Endothelial cell of umbilical vein (primary cell): ENCODE measurements at regions not wholly inside any gene's neighbourhood (a gene's known extent, or its start where the extent isn't known, plus 50 kb on each side); places are given as distances from the start of the nearest gene placed in this dataset.

Experiments used
- BruUV-seq: library from RNA; stranded (reverse); fragments of 400-500 nt; replicated peaks from 2 replicates; lab custom pipeline; 2021; lab: Mats Ljungman, UMichigan
- CTCF ChIA-PET: fragments of 300-600, 350-600 bp; sonication (Branson Sonifier 250); formaldehyde crosslinking; loops from one replicate; lab custom pipeline; 2021; ENCODE audit warnings: antibody characterized with exemption, inconsistent platforms; lab: Charles Lee
- POLR2A ChIA-PET: fragments of 300-600, 350-600 bp; sonication (Branson Sonifier 250); formaldehyde crosslinking; loops from one replicate; lab custom pipeline; 2021; ENCODE audit warnings: antibody characterized with exemption, inconsistent platforms; lab: Charles Lee
- DNase-seq: peaks from one replicate; pipeline ENCODE4 v3.0.0-alpha.2; 2011; ENCODE audit warnings: low read depth, low spot score
- FAIRE-seq: peaks from 2 replicates; lab custom pipeline; 2011; peaks lifted over from hg19 to GRCh38; lab: Jason Lieb, UNC
- H2AFZ ChIP-seq: 2 replicates; pipeline ENCODE4 v1.6.0; 2012; ENCODE audit warnings: low read depth, low read length, control low read depth, inconsistent platforms
- H3K27ac ChIP-seq: 2 replicates; pipeline ENCODE4 v1.5.1; 2011; ENCODE audit warnings: low read depth, mild to moderate bottlenecking, control low read depth, low read length, moderate library complexity; ENCODE audit not compliant: insufficient read depth
- H3K27me3 ChIP-seq, 2 experiments: 2 replicates each; pipeline versions ENCODE4 v1.6.0 to v1.6.1; 2011; ENCODE audit warnings: low read length in 2 of 2, mixed read lengths in 1 of 2; ENCODE audit not compliant: control insufficient read depth in 2 of 2, insufficient read depth in 2 of 2
- H3K36me3 ChIP-seq, 2 experiments: 2 replicates in 1 of 2; 3 replicates in 1 of 2; pipeline ENCODE4 v1.5.1; 2011; ENCODE audit warnings: low read length in 2 of 2, mild to moderate bottlenecking in 1 of 2, moderate library complexity in 1 of 2; ENCODE audit not compliant: control insufficient read depth in 2 of 2, insufficient read depth in 2 of 2; ENCODE audit errors: extremely low read depth in 1 of 2
- H3K4me1 ChIP-seq: 3 replicates; pipeline ENCODE4 v1.5.1; 2011; ENCODE audit warnings: mild to moderate bottlenecking, low read length; ENCODE audit not compliant: control insufficient read depth, insufficient read depth; ENCODE audit errors: extremely low read depth
- H3K4me2 ChIP-seq: 2 replicates; pipeline ENCODE4 v1.6.1; 2011; ENCODE audit warnings: low read length, control low read depth, mixed read lengths; ENCODE audit not compliant: insufficient read depth
- H3K4me3 ChIP-seq, 3 experiments: fragments of 200-600 bp in 1 of 3; sonication (generic), shearing (Covaris generic) in 1 of 3; replicated peaks in 1 of 3; 2 replicates each; pipeline ENCODE4 v1.5.1; 2011 to 2016; ENCODE audit warnings: control low read depth in 3 of 3, low read length in 3 of 3, mild to moderate bottlenecking in 2 of 3, inconsistent platforms in 1 of 3, low read depth in 1 of 3, moderate library complexity in 1 of 3; ENCODE audit not compliant: insufficient read depth in 1 of 3
- H3K79me2 ChIP-seq: 2 replicates; pipeline ENCODE4 v1.6.0; 2012; ENCODE audit warnings: low read length, inconsistent platforms; ENCODE audit not compliant: control insufficient read depth, insufficient read depth
- H3K9ac ChIP-seq: replicated peaks from 2 replicates; pipeline ENCODE3; 2011; ENCODE audit warnings: low read length, control low read depth; ENCODE audit not compliant: insufficient read depth; ENCODE audit errors: extremely low read depth
- H3K9me1 ChIP-seq: replicated peaks from 3 replicates; pipeline ENCODE4 v1.6.0; 2011; ENCODE audit warnings: mild to moderate bottlenecking, low read length; ENCODE audit not compliant: control insufficient read depth, insufficient read depth; ENCODE audit errors: extremely low read depth
- H3K9me3 ChIP-seq: replicated peaks from 2 replicates; pipeline ENCODE4 v1.5.1; 2012; ENCODE audit warnings: low read length, inconsistent platforms; ENCODE audit not compliant: control insufficient read depth, insufficient read depth
- H4K20me1 ChIP-seq: replicated peaks from 2 replicates; pipeline ENCODE3; 2011; ENCODE audit warnings: mild to moderate bottlenecking, low read length; ENCODE audit not compliant: control insufficient read depth, insufficient read depth; ENCODE audit errors: extremely low read depth
- CTCF ChIP-seq, 2 donors: IDR thresholded peaks; 1 replicate in 1 of 2; 2 replicates in 1 of 2; pipeline ENCODE4 v1.5.1; 2011; ENCODE audit warnings: low read length in 2 of 2, mild to moderate bottlenecking in 2 of 2, moderate library complexity in 2 of 2, control low read depth in 1 of 2, inconsistent platforms in 1 of 2, low read depth in 1 of 2; ENCODE audit not compliant: insufficient read depth in 1 of 2; ENCODE audit errors: extremely low read depth in 1 of 2
- EZH2 ChIP-seq: IDR thresholded peaks from 2 replicates; pipeline ENCODE4 v1.6.1; 2012; ENCODE audit warnings: borderline replicate concordance, low read depth, mild to moderate bottlenecking, moderate library complexity, low read length, inconsistent platforms; ENCODE audit not compliant: severe bottlenecking
- FOS ChIP-seq: IDR thresholded peaks from 2 replicates; pipeline ENCODE4 v1.6.1; 2011; ENCODE audit warnings: mild to moderate bottlenecking, low read length, moderate library complexity, borderline replicate concordance; ENCODE audit not compliant: insufficient read depth
- GATA2 ChIP-seq: IDR thresholded peaks from 2 replicates; pipeline ENCODE4 v1.7.0; 2011; ENCODE audit warnings: low read depth, mild to moderate bottlenecking, moderate library complexity, mixed read lengths, low read length; ENCODE audit not compliant: insufficient read length, insufficient read depth
- JUN ChIP-seq: IDR thresholded peaks from 2 replicates; pipeline ENCODE4 v1.6.1; 2011; ENCODE audit warnings: borderline replicate concordance, low read depth; ENCODE audit not compliant: insufficient read length, insufficient read depth
- MAX ChIP-seq: IDR thresholded peaks from 2 replicates; pipeline ENCODE4 v1.6.1; 2011; ENCODE audit not compliant: insufficient read depth, insufficient read length
- MYC ChIP-seq: IDR thresholded peaks from one replicate; pipeline ENCODE4 v1.6.1; 2011; ENCODE audit warnings: mild to moderate bottlenecking, low read depth, low read length
- POLR2A ChIP-seq: IDR thresholded peaks from 2 replicates; pipeline ENCODE4 v1.6.1; 2012; ENCODE audit warnings: low read depth, mild to moderate bottlenecking, control low read depth, low read length
- POLR2AphosphoS5 ChIP-seq: IDR thresholded peaks from 2 replicates; pipeline ENCODE4 v1.6.1; 2012; ENCODE audit warnings: low read depth, mild to moderate bottlenecking, control low read depth, low read length, moderate library complexity; ENCODE audit not compliant: insufficient read depth
- dilution Hi-C: fragments of 300-500 bp; cut with MboI; formaldehyde crosslinking; loops from one replicate; pipeline ENCODE4 v1.15.0; 2019; ENCODE audit warnings: low sequenced_read_pairs; ENCODE audit not compliant: extremely low pct_ligation_motif_present
- intact Hi-C: fragments of 100-400 bp; cut with micrococcal nuclease; formaldehyde crosslinking; loops from one replicate; pipeline ENCODE4 v1.10.0; 2022

DNA sequence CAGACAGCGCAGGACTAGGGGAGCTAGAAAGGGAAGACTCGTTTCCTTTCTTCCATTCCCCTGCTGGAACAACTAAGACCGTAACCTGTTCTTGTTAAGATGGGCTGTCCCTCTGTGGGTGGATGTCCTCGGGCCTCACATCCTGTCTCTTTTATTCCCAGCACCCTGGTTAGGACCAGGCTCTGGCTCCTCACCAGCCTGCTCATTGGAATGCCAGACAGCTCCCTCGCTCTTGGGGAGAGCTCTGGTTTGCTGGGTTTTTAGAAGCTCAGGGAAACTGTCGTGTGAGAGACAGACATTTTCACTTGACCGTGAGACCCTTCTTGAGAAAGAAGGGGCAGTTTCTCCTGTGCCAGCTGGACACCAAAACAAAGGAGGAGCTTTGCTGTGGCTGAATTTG, 58.1 kb upstream of the HABP2 start:
- dilution Hi-C loops: no loop called here
- CTCF ChIA-PET: no interaction called here

DNA sequence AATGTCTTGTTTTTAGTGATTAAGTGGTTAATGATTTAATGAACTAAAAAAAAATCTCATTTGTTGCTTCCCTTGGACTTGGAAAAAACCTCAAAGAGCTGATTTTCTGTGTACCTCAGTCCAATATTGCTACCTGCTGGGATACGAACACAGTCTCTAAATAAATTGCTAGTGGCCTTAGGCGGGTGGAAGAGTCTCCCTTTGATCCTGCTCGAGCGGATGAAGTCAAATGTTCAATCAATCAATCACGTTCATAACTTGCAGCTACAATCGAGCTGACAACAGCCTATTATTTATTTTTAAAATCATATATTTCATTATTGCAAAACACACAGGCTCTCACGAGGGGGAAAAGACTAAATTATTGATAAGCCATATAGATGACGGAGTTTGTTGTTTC, 57.3 kb upstream of the HABP2 start:
- no TSS peak for BruUV-seq
- FAIRE-seq (no peak), DNase-seq (no peak)
- dilution Hi-C loops: no loop called here
- Histone ChIP-seq H4K20me1 (no peaks in the 10 kb centered on the region), H3K4me2 (no peak overlapping the region), H3K9me3 (no peaks in the 10 kb centered on the region), H3K27ac (no peak overlapping the region), H3K9me1 (no peaks in the 10 kb centered on the region), H3K4me1 (no peaks in the 10 kb centered on the region), H3K4me3 (no peak overlapping the region), H3K9ac (no peak overlapping the region), H3K79me2 (no peaks in the 10 kb centered on the region), H2AFZ (no peak overlapping the region), H3K27me3 (no peaks in the 10 kb centered on the region), H3K36me3 (no peaks in the 10 kb centered on the region)
- no peak for TF ChIP-seq MYC
- TF ChIP-seq POLR2AphosphoS5: no peak
- no peak for TF ChIP-seq JUN
- TF ChIP-seq MAX: no peak
- TF ChIP-seq CTCF (IDR thresholded peaks at IDR 0.05; ENCODE audit: extremely low read depth in 1 of 2, insufficient read depth in 1 of 2, low read depth in 1 of 2, low read length in 2 of 2): no peak
- no peak for TF ChIP-seq FOS
- no peak for TF ChIP-seq POLR2A
- TF ChIP-seq GATA2: no peak
- TF ChIP-seq EZH2: no peak
- ChIA-PET POLR2A (no interaction called here), CTCF (interaction anchor here (1.3 kb wide), 1 partner anchor 67 kb away, joined by 6 read pairs; no protein-coding TSS in a partner anchor)
- intact Hi-C loops: no loop called here

More for the DNA sequence above, 58.1 kb upstream of the HABP2 start:
- Histone ChIP-seq H3K79me2 (no peaks in the 10 kb centered on the region), H4K20me1 (no peaks in the 10 kb centered on the region), H3K9me3 (no peaks in the 10 kb centered on the region), H3K4me1 (no peaks in the 10 kb centered on the region), H3K27me3 (no peaks in the 10 kb centered on the region), H3K4me2 (no peak overlapping the region), H2AFZ (no peak overlapping the region), H3K9me1 (no peaks in the 10 kb centered on the region), H3K36me3 (no peaks in the 10 kb centered on the region), H3K27ac (no peak overlapping the region), H3K4me3 (no peak overlapping the region), H3K9ac (no peak overlapping the region)
- POLR2A ChIA-PET: no interaction called here
- FAIRE-seq (no peak), DNase-seq (no peak)
- no TSS peak for BruUV-seq
- no peak for TF ChIP-seq GATA2
- TF ChIP-seq POLR2A: no peak
- no peak for TF ChIP-seq FOS
- TF ChIP-seq JUN: no peak
- TF ChIP-seq MYC: no peak
- TF ChIP-seq POLR2AphosphoS5: no peak
- no peak for TF ChIP-seq MAX
- TF ChIP-seq EZH2: no peak
- intact Hi-C loops: no loop called here
